PFSK-1 (cell line): ENCODE measurements at regions not wholly inside any gene's neighbourhood (a gene's known extent, or its start where the extent isn't known, plus 50 kb on each side); places are given as distances from the start of the nearest gene placed in this dataset.

Source experiments
- POLR2AphosphoS5 ChIP-seq: IDR thresholded peaks from 2 replicates; pipeline ENCODE4 v1.6.1; 2012; ENCODE audit warnings: low read depth, mild to moderate bottlenecking, control low read depth, low read length, moderate library complexity
- REST ChIP-seq, 2 experiments: IDR thresholded peaks; 2 replicates each; pipeline versions ENCODE4 v1.6.1 to v1.8.0; 2011 to 2012; ENCODE audit warnings: low read depth in 2 of 2, low read length in 2 of 2, control low read depth in 1 of 2, inconsistent platforms in 1 of 2, mild to moderate bottlenecking in 1 of 2, moderate library complexity in 1 of 2; ENCODE audit not compliant: insufficient read depth in 1 of 2
- TAF1 ChIP-seq: IDR thresholded peaks from 2 replicates; pipeline ENCODE4 v1.6.1; 2012; ENCODE audit warnings: low read length, control low read depth, borderline replicate concordance; ENCODE audit not compliant: insufficient read depth

- TF ChIP-seq REST (IDR thresholded peaks at IDR 0.05; ENCODE audit: insufficient read depth in 1 of 2, low read depth in 2 of 2, low read length in 2 of 2), result no peak
- no peak for TF ChIP-seq POLR2AphosphoS5
- TF ChIP-seq TAF1, result no peak
Observed at GRCh38 chr18:30800800-30801199, 241.7 kb downstream of the DSC3 start.
